WTC11 (cell line): ENCODE measurements at regions not wholly inside any gene's neighbourhood (a gene's known extent, or its start where the extent isn't known, plus 50 kb on each side); places are given as distances from the start of the nearest gene placed in this dataset.

Experiments
- ATAC-seq: fragments of 200-7000 bp; cut with Tn5 transposase; 2 replicates; pipeline ENCODE4 v1.10.0; 2021; ENCODE audit warnings: mild to moderate bottlenecking, moderate library complexity
- CTCF ChIA-PET: fragments of 300-600 bp; sonication (Branson Sonifier 250); formaldehyde crosslinking; loops from one replicate; lab custom pipeline; 2021; ENCODE audit warnings: antibody characterized with exemption; lab: Charles Lee
- POLR2A ChIA-PET: fragments of 350-600 bp; sonication (Branson Sonifier 250); formaldehyde crosslinking; loops from one replicate; lab custom pipeline; 2021; ENCODE audit warnings: antibody characterized with exemption; lab: Charles Lee
- DNase-seq: peaks from one replicate; pipeline ENCODE4 v3.0.0; 2021; ENCODE audit warnings: low spot score
- H3K27ac Mint-ChIP-seq: 2 replicates; pipeline ENCODE4 v1.8.0; 2021; ENCODE audit warnings: mixed read lengths
- H3K27me3 Mint-ChIP-seq: 2 replicates; pipeline ENCODE4 v1.8.0; 2021; ENCODE audit warnings: low read depth, mild to moderate bottlenecking, moderate library complexity, mixed read lengths
- H3K36me3 Mint-ChIP-seq: 2 replicates; pipeline ENCODE4 v1.8.0; 2021; ENCODE audit warnings: mixed read lengths
- H3K4me1 Mint-ChIP-seq: 2 replicates; pipeline ENCODE4 v1.8.0; 2022; ENCODE audit warnings: mixed read lengths
- H3K4me3 Mint-ChIP-seq: 2 replicates; pipeline ENCODE4 v1.8.0; 2021; ENCODE audit warnings: mild to moderate bottlenecking, moderate library complexity, mixed read lengths
- H3K9me3 Mint-ChIP-seq: 2 replicates; pipeline ENCODE4 v1.8.0; 2021; ENCODE audit warnings: mixed read lengths
- ELF4 ChIP-seq: sonication (generic); formaldehyde crosslinking; IDR thresholded peaks from 2 replicates; pipeline ENCODE4 v1.8.1; 2022; ENCODE audit warnings: low read depth, mild to moderate bottlenecking, moderate library complexity, missing genetic modification reagents
- ETV6 ChIP-seq: sonication (generic); formaldehyde crosslinking; IDR thresholded peaks from 2 replicates; pipeline ENCODE4 v1.8.1; 2022; ENCODE audit warnings: mild to moderate bottlenecking, missing genetic modification reagents
- FOXP1 ChIP-seq: sonication (generic); formaldehyde crosslinking; IDR thresholded peaks from 2 replicates; pipeline ENCODE4 v1.8.0; 2022; ENCODE audit warnings: missing genetic modification reagents, mild to moderate bottlenecking, moderate library complexity, borderline replicate concordance
- JUN ChIP-seq: sonication (generic); formaldehyde crosslinking; IDR thresholded peaks from 2 replicates; pipeline ENCODE4 v1.8.0; 2023; ENCODE audit warnings: mild to moderate bottlenecking, missing genetic modification reagents
- NFYB ChIP-seq: sonication (generic); formaldehyde crosslinking; conservative IDR thresholded peaks from 2 replicates; pipeline ENCODE4 v1.8.0; 2022; ENCODE audit warnings: low read depth, missing genetic modification reagents
- PRRX2 ChIP-seq: fragments of 250-450 bp; sonication (Bioruptor Pico); IDR thresholded peaks from 2 replicates; pipeline ENCODE4 v1.8.0; 2021; ENCODE audit warnings: mild to moderate bottlenecking
- SMAD4 ChIP-seq: sonication (generic); formaldehyde crosslinking; IDR thresholded peaks from 2 replicates; pipeline ENCODE4 v1.8.0; 2022; ENCODE audit warnings: mild to moderate bottlenecking, missing genetic modification reagents
- SOX15 ChIP-seq: fragments of 250-450 bp; sonication (Bioruptor Pico); IDR thresholded peaks from 2 replicates; pipeline ENCODE4 v1.9.0; 2021; ENCODE audit warnings: mild to moderate bottlenecking
- ZNF219 ChIP-seq: sonication (generic); formaldehyde crosslinking; IDR thresholded peaks from 2 replicates; pipeline ENCODE4 v1.8.0; 2023; ENCODE audit warnings: missing genetic modification reagents, mild to moderate bottlenecking, borderline replicate concordance
- ZNF416 ChIP-seq: fragments of 250-450 bp; sonication (Bioruptor Pico); IDR thresholded peaks from 2 replicates; pipeline ENCODE4 v1.9.0; 2021; ENCODE audit warnings: mild to moderate bottlenecking, inconsistent platforms
- ZNF671 ChIP-seq: fragments of 250-450 bp; sonication (Bioruptor Pico); IDR thresholded peaks from 2 replicates; pipeline ENCODE4 v1.8.0; 2021; ENCODE audit warnings: mild to moderate bottlenecking
- TF ChIP-seq, protein P1 (sequence below): sonication (generic); formaldehyde crosslinking; conservative IDR thresholded peaks from 2 replicates; pipeline ENCODE4 v1.8.1; 2023; ENCODE audit warnings: mild to moderate bottlenecking, low read depth, missing genetic modification reagents, moderate library complexity
- TF ChIP-seq, protein P2 (sequence below): sonication (generic); formaldehyde crosslinking; conservative IDR thresholded peaks from 2 replicates; pipeline ENCODE4 v1.8.1; 2022; ENCODE audit warnings: mild to moderate bottlenecking, missing genetic modification reagents
- TF ChIP-seq, protein P3 (sequence below): sonication (generic); formaldehyde crosslinking; IDR thresholded peaks from 2 replicates; pipeline ENCODE4 v1.8.1; 2023; ENCODE audit warnings: mild to moderate bottlenecking, missing genetic modification reagents, moderate library complexity
- TF ChIP-seq, protein P4 (sequence below): fragments of 250-450 bp; sonication (Bioruptor Pico); conservative IDR thresholded peaks from 2 replicates; pipeline ENCODE4 v1.9.0; 2021; ENCODE audit warnings: mild to moderate bottlenecking
- TF ChIP-seq, protein P5 (sequence below): sonication (generic); formaldehyde crosslinking; IDR thresholded peaks from 2 replicates; pipeline ENCODE4 v1.8.1; 2023; ENCODE audit warnings: mild to moderate bottlenecking, missing genetic modification reagents, borderline replicate concordance
- TF ChIP-seq, protein P6 (sequence below): sonication (generic); formaldehyde crosslinking; IDR thresholded peaks from 2 replicates; pipeline ENCODE4 v1.8.1; 2022; ENCODE audit warnings: low read depth, mild to moderate bottlenecking, moderate library complexity, missing genetic modification reagents, borderline replicate concordance

GRCh38 chr22:47375621-47376321, 613.3 kb downstream of the TBC1D22A start:
- Mint-ChIP-seq H3K27ac (no peak overlapping the region), H3K4me3 (no peak overlapping the region), H3K27me3 (peaks cover 30% of the 10 kb centered on the region), H3K4me1 (no peaks in the 10 kb centered on the region), H3K9me3 (peaks cover 18% of the 10 kb centered on the region), H3K36me3 (peaks cover 17% of the 10 kb centered on the region)
- POLR2A ChIA-PET, result interaction anchor here (0.6 kb wide), 1 partner anchor 446 kb away, joined by 3 read pairs; no protein-coding TSS in a partner anchor
- TF ChIP-seq, protein P1, sequence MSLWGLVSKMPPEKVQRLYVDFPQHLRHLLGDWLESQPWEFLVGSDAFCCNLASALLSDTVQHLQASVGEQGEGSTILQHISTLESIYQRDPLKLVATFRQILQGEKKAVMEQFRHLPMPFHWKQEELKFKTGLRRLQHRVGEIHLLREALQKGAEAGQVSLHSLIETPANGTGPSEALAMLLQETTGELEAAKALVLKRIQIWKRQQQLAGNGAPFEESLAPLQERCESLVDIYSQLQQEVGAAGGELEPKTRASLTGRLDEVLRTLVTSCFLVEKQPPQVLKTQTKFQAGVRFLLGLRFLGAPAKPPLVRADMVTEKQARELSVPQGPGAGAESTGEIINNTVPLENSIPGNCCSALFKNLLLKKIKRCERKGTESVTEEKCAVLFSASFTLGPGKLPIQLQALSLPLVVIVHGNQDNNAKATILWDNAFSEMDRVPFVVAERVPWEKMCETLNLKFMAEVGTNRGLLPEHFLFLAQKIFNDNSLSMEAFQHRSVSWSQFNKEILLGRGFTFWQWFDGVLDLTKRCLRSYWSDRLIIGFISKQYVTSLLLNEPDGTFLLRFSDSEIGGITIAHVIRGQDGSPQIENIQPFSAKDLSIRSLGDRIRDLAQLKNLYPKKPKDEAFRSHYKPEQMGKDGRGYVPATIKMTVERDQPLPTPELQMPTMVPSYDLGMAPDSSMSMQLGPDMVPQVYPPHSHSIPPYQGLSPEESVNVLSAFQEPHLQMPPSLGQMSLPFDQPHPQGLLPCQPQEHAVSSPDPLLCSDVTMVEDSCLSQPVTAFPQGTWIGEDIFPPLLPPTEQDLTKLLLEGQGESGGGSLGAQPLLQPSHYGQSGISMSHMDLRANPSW, result no peak
- TF ChIP-seq FOXP1 (CRISPR knock-in tag) (no peak), PRRX2 (CRISPR knock-in tag) (no peak), NFYB (CRISPR knock-in tag) (no peak), JUN (no peak), ZNF219 (CRISPR knock-in tag) (no peak), ZNF671 (CRISPR knock-in tag) (no peak), SMAD4 (CRISPR knock-in tag) (no peak), ELF4 (CRISPR knock-in tag) (no peak), SOX15 (CRISPR knock-in tag) (no peak), ETV6 (no peak), ZNF416 (CRISPR knock-in tag) (no peak)
- TF ChIP-seq, protein P2, sequence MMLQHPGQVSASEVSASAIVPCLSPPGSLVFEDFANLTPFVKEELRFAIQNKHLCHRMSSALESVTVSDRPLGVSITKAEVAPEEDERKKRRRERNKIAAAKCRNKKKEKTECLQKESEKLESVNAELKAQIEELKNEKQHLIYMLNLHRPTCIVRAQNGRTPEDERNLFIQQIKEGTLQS (CRISPR knock-in tag), result no peak
- TF ChIP-seq, protein P3, sequence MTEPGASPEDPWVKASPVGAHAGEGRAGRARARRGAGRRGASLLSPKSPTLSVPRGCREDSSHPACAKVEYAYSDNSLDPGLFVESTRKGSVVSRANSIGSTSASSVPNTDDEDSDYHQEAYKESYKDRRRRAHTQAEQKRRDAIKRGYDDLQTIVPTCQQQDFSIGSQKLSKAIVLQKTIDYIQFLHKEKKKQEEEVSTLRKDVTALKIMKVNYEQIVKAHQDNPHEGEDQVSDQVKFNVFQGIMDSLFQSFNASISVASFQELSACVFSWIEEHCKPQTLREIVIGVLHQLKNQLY, result no peak
- TF ChIP-seq, protein P4, sequence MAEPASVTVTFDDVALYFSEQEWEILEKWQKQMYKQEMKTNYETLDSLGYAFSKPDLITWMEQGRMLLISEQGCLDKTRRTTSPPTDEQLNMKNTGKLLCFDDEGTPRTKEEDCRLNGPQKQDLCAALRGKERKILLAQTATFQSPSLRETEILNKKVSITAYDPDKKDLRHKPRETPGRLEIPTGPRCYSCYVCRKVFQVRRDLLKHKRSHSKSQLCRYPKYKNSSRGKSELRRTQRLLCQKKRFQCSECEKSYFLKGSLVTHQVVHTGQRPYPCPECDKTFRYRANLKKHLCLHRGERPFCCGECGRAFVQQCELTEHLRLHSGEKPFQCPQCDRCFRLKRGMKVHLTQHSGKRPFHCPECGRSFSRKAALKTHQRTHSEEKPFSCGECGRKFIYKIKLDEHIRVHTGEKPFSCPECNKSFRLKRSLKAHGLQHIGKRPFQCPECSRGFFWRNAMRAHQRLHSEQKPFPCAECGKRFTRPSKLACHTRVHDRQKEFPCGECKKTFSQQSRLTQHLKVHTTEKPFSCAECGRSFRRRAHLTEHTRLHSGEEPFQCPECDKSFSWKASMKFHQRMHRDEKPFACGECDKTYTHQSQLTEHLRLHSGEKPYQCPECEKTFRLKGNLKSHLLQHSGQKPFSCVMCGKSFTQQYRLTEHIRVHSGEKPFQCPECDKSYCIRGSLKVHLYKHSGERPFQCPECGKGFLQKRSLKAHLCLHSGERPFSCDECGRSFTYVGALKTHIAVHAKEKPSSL, result no peak
- TF ChIP-seq, protein P5, sequence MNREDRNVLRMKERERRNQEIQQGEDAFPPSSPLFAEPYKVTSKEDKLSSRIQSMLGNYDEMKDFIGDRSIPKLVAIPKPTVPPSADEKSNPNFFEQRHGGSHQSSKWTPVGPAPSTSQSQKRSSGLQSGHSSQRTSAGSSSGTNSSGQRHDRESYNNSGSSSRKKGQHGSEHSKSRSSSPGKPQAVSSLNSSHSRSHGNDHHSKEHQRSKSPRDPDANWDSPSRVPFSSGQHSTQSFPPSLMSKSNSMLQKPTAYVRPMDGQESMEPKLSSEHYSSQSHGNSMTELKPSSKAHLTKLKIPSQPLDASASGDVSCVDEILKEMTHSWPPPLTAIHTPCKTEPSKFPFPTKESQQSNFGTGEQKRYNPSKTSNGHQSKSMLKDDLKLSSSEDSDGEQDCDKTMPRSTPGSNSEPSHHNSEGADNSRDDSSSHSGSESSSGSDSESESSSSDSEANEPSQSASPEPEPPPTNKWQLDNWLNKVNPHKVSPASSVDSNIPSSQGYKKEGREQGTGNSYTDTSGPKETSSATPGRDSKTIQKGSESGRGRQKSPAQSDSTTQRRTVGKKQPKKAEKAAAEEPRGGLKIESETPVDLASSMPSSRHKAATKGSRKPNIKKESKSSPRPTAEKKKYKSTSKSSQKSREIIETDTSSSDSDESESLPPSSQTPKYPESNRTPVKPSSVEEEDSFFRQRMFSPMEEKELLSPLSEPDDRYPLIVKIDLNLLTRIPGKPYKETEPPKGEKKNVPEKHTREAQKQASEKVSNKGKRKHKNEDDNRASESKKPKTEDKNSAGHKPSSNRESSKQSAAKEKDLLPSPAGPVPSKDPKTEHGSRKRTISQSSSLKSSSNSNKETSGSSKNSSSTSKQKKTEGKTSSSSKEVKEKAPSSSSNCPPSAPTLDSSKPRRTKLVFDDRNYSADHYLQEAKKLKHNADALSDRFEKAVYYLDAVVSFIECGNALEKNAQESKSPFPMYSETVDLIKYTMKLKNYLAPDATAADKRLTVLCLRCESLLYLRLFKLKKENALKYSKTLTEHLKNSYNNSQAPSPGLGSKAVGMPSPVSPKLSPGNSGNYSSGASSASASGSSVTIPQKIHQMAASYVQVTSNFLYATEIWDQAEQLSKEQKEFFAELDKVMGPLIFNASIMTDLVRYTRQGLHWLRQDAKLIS (CRISPR knock-in tag), result no peak
- TF ChIP-seq, protein P6, sequence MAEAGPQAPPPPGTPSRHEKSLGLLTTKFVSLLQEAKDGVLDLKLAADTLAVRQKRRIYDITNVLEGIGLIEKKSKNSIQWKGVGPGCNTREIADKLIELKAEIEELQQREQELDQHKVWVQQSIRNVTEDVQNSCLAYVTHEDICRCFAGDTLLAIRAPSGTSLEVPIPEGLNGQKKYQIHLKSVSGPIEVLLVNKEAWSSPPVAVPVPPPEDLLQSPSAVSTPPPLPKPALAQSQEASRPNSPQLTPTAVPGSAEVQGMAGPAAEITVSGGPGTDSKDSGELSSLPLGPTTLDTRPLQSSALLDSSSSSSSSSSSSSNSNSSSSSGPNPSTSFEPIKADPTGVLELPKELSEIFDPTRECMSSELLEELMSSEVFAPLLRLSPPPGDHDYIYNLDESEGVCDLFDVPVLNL, result no peak
- DNase-seq, result no peak
- no peak for ATAC-seq
- CTCF ChIA-PET, result no interaction called here
